Lower leg skin (tissue), 4 donors: ENCODE measurements at regions not wholly inside any gene's neighbourhood (a gene's known extent, or its start where the extent isn't known, plus 50 kb on each side); places are given as distances from the start of the nearest gene placed in this dataset.

ENCODE experiments used
- DNase-seq, 2 donors: peaks; one replicate each; pipeline ENCODE4 v3.0.0-alpha.2; 2019; ENCODE audit warnings: low spot score in 2 of 2
- H3K4me3 ChIP-seq: fragments of 200-600 bp; sonication (generic); 2 replicates; pipeline ENCODE4 v1.5.1; 2017; ENCODE audit warnings: mild to moderate bottlenecking, low read depth; ENCODE audit not compliant: poor library complexity, severe bottlenecking
- POLR2A ChIP-seq, 2 donors: fragments of 450-650 bp; IDR thresholded peaks; one replicate each; pipeline ENCODE4 v1.6.1; 2016 to 2017; ENCODE audit warnings: antibody characterized with exemption in 2 of 2, mild to moderate bottlenecking in 1 of 2, moderate library complexity in 1 of 2
- WGBS, 2 donors: methylation state at CpG; one replicate each; pipeline ENCODE4 v1.1.5; 2018; 5-methylcytosine and 5-hydroxymethylcytosine counted together
- intact Hi-C: fragments of 100-400 bp; cut with DNase I; formaldehyde crosslinking; loops from one replicate; pipeline ENCODE4 v1.15.0; 2023; ENCODE audit warnings: low total_unique reads
- TF ChIP-seq, protein P1 (sequence below), 3 donors: fragments of 450-650 bp; IDR thresholded peaks; one replicate each; pipeline ENCODE4 v1.5.1; 2016; ENCODE audit warnings: antibody characterized with exemption in 3 of 3, mild to moderate bottlenecking in 3 of 3, moderate library complexity in 2 of 3

DNA sequence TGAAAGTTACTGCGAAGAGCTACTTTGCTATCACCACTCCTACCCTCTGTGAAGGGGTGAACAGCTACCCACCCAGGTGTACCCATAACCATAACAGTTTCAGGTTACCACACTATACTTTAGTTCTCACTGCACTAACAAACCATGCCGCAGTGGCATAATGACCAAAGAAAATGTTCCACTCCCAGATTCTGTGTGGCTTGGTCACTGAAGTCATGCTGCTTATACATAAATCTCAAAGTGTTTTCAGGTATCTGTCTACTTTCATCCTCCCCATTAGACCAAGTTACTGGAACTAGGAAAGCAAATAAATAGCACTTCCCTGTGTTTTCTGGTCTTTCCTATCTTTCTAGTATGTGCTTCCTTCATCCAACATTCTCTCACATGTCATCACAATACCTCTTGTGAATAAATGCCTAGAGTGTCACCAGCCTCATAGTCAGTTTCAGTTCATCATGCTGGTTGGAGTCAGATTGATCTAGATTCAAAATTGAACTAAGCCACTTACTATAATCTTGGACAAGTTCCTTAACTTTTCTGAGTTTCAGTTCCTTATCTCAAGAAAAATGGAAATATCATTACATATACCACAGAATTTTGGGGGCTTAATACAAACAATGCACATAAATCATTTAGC is 293.6 kb downstream of the FSIP2 start:
- intact Hi-C loops = no loop called here
- DNase-seq = no peak
- H3K4me3 ChIP-seq = no peak overlapping the region
- TF ChIP-seq, protein P1, sequence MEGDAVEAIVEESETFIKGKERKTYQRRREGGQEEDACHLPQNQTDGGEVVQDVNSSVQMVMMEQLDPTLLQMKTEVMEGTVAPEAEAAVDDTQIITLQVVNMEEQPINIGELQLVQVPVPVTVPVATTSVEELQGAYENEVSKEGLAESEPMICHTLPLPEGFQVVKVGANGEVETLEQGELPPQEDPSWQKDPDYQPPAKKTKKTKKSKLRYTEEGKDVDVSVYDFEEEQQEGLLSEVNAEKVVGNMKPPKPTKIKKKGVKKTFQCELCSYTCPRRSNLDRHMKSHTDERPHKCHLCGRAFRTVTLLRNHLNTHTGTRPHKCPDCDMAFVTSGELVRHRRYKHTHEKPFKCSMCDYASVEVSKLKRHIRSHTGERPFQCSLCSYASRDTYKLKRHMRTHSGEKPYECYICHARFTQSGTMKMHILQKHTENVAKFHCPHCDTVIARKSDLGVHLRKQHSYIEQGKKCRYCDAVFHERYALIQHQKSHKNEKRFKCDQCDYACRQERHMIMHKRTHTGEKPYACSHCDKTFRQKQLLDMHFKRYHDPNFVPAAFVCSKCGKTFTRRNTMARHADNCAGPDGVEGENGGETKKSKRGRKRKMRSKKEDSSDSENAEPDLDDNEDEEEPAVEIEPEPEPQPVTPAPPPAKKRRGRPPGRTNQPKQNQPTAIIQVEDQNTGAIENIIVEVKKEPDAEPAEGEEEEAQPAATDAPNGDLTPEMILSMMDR (IDR thresholded peaks at IDR 0.05) = no peak
- no peak for TF ChIP-seq POLR2A (IDR thresholded peaks at IDR 0.05)
- WGBS, 2 donors = 95 to 96% methylated on average over 2 of the region's 2 CpGs

DNA sequence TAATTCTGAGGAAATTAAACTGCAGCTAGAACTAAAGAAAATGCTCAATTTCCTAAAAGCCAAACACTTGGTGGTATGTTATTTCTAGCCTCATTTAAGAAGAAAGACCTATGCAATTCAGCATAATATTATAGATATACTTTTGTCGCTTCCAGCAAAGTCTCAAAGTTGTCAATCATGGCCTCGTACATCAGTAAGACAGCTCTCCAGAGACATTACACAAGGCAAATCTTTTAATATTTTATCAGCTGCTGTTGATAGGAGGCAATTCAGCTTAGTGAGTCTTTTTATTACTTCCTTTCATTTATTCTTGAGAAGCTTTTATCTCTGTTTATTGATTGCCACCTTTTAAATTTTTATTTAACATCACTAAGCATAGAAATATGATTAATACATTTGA is 294.3 kb downstream of the FSIP2 start:
- no peak for DNase-seq
- 81 to 89% methylated on average over 2 of the region's 2 CpGs for WGBS, 2 donors
- intact Hi-C loops = no loop called here
- TF ChIP-seq, protein P1 (IDR thresholded peaks at IDR 0.05) = no peak
- no peak for TF ChIP-seq POLR2A (IDR thresholded peaks at IDR 0.05)
- H3K4me3 ChIP-seq = no peak overlapping the region

DNA sequence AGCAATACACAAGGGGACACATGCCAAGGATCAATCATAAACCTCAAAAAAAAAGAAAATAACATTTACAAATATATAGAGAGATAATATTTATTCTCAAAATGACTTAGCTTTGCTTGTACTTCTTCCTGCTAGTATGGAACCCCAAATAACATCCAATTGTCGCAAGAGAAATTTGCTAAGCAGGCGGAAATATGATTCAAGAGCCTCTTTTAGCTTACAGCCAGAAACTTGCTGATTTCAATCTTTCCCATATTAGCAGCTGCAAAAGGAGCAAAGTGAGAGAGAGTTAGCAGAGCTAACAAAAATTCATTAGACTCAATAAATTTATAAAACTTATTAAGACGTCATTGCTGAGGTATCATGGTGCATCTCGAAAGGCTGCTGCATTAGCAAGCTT is 294.9 kb downstream of the FSIP2 start:
- peak in 1 of 2 donors; percentile 14 for DNase-seq
- no peak for TF ChIP-seq POLR2A (IDR thresholded peaks at IDR 0.05)
- TF ChIP-seq, protein P1 (IDR thresholded peaks at IDR 0.05) = no peak
- no peak overlapping the region for H3K4me3 ChIP-seq
- 87 to 90% methylated on average over 4 of the region's 4 CpGs for WGBS, 2 donors
- intact Hi-C loops = no loop called here

DNA sequence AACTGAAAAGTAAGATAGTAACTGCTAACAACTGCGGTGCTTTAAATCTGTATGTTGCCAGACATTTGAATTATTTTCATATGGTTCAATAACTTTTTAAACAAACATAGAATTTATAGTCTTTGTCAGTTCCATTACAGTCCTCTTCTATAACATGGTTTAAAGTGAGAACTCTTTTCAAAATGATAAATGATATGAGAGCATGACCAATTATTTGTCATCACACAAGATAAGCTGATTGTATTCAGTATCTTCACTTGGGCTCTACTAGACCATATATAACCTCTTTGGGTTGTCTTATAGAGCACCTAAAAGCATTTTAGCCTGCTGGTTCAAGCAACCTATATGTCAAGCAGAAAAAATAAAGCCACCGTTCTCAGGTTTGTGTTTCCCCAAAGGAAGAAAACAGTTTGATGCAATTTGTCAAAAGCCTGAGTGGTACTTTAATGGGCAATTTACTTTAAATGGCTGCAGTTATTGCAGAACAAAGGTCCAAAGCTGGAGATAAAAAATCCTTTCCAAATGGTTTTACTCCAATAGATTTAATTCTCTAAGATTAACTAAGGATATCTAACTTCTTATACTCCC is 298.4 kb downstream of the FSIP2 start:
- intact Hi-C loops = no loop called here
- H3K4me3 ChIP-seq = no peak overlapping the region
- WGBS, 2 donors = 81 to 84% methylated on average over 2 of the region's 2 CpGs
- no peak for TF ChIP-seq POLR2A (IDR thresholded peaks at IDR 0.05)
- TF ChIP-seq, protein P1 (IDR thresholded peaks at IDR 0.05) = no peak
- no peak for DNase-seq

DNA sequence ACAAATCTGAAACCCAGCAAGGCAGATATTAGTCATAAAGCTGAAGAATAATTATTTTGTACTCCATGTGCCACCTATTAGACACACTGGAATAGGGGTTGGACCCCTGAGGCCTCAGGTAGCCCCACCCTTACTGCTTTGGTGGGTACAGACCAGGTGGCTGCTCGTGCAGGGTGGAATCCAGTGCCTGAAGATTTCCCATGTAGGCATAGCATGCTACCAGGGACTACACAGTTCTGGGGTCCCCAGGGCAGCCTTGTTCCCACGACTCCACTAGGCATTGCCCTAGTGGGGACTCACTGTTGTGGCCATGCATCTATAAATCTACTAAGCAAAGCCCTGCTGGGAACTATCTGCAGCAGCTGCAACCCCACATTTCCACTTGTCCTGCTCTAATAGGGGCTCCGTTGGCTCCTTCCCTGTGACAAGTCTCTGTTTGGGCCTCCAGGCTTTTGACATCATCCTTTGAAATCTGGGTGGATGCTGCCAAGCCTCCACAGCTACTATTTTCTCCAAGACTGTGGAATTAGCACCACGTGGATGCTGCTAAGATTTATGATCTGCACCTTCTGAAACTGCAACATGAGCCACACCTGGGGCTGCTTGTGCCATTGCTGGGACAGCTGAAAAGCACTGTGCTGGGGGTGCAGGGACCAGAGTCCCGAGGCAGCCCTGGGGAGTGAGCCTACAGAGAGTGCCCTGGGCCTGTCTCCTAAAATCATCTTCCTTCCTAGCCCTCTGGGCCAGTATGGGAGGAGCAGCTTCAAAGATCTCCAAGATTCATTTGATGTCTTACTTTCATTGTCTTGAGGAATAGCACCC is 303.8 kb downstream of the FSIP2 start:
- no peak for DNase-seq
- TF ChIP-seq, protein P1 (IDR thresholded peaks at IDR 0.05) = no peak
- TF ChIP-seq POLR2A (IDR thresholded peaks at IDR 0.05) = no peak
- 48 to 61% methylated on average over 5 of the region's 5 CpGs for WGBS, 2 donors
- H3K4me3 ChIP-seq = no peak overlapping the region
- intact Hi-C loops = no loop called here
